ENCODE measurements at regions not wholly inside any gene's neighbourhood (a gene's known extent, or its start where the extent isn't known, plus 50 kb on each side); places are given as distances from the start of the nearest gene placed in this dataset.

DNA sequence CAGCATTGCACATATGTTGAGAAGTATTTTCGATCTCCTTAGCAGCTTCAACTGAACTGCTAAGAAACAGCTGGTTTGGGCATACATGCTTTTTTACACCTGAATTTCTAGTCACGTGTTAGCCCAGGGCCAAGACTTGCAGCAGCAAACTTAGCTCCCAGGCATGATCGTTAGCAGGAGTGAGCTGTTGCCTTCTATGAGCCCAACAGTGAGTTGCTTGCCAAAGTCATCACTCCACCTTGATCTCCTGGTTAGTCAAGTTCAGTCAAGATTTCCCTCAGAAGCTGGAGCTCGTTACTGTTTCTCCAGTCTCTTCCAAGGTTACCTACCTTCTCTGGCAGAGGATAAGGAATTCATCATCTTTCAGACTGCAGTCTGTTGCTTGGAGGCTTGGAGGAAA is 100.4 kb upstream of the SEMA6D start:
- TF ChIP-seq, protein P1, sequence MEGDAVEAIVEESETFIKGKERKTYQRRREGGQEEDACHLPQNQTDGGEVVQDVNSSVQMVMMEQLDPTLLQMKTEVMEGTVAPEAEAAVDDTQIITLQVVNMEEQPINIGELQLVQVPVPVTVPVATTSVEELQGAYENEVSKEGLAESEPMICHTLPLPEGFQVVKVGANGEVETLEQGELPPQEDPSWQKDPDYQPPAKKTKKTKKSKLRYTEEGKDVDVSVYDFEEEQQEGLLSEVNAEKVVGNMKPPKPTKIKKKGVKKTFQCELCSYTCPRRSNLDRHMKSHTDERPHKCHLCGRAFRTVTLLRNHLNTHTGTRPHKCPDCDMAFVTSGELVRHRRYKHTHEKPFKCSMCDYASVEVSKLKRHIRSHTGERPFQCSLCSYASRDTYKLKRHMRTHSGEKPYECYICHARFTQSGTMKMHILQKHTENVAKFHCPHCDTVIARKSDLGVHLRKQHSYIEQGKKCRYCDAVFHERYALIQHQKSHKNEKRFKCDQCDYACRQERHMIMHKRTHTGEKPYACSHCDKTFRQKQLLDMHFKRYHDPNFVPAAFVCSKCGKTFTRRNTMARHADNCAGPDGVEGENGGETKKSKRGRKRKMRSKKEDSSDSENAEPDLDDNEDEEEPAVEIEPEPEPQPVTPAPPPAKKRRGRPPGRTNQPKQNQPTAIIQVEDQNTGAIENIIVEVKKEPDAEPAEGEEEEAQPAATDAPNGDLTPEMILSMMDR (conservative IDR thresholded peaks at IDR 0.05; ENCODE audit: low read depth, low read length), result no peak
- no peak for TF ChIP-seq EZH2 (IDR thresholded peaks at IDR 0.05; ENCODE audit: low read length, unreplicated experiment)
- TF ChIP-seq EZH2phosphoT487 (IDR thresholded peaks at IDR 0.05; ENCODE audit: borderline replicate concordance, low read length), result no peak

Data from PC-3 (cell line).